ENCODE measurements at regions not wholly inside any gene's neighbourhood (a gene's known extent, or its start where the extent isn't known, plus 50 kb on each side); places are given as distances from the start of the nearest gene placed in this dataset.
"Not testable (repeated sequence)": the region's sequence is repeated elsewhere in the genome, so short reads cannot be mapped to it uniquely, and the experiment has no call there.

DNA sequence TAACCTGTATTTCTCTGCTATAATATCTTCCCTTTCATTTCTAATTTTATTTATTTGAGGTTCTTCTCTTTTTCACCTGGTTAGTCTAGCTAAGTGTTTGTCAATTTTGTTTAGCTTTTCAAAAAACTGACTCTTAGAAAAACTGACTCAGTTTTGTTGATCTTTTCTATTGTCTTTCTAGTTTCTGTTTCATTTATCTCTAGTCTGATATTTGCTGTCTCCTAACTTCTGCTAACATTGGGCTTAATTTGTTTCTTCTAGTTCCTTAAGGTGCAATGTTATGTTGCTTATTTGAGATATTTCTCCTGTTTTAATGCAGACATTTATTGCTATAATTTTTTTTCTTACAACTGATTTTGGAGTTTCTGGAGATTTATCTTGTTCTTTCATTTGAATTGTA is 1011.0 kb downstream of the EPHA7 start:
- Histone ChIP-seq H3K9ac (ENCODE audit: low read length) (no peak overlapping the region), H3K27ac (ENCODE audit: low read length) (peak overlapping the region; percentile 17; the same call in 1 of the 2 replicates), H3K79me2 (ENCODE audit: low read length) (no peaks in the 10 kb centered on the region), H3K4me3 (ENCODE audit: low read length) (no peak overlapping the region), H3K4me2 (ENCODE audit: low read depth, low read length) (peak overlapping the region; percentile 5; the same call in 1 of the 2 replicates), H3K36me3 (replicated peaks; ENCODE audit: insufficient read depth, low read length) (no peaks in the 10 kb centered on the region), H3K4me1 (ENCODE audit: low read length) (peaks cover 8% of the 10 kb centered on the region), H2AFZ (ENCODE audit: low read length) (no peak overlapping the region), H4K20me1 (ENCODE audit: insufficient read depth, low read length) (no peaks in the 10 kb centered on the region), H3K27me3 (replicated peaks; ENCODE audit: insufficient read depth, low read length) (no peaks in the 10 kb centered on the region), H3F3A (ENCODE audit: insufficient read depth, low read length) (no peaks in the 10 kb centered on the region), H3K9me3 (replicated peaks; ENCODE audit: insufficient read depth, low read length) (no peaks in the 10 kb centered on the region), H3K9me2 (replicated peaks; ENCODE audit: insufficient read depth, low read length) (no peaks in the 10 kb centered on the region)
- peak; percentile 42 for DNase-seq
- TF ChIP-seq, protein P1, sequence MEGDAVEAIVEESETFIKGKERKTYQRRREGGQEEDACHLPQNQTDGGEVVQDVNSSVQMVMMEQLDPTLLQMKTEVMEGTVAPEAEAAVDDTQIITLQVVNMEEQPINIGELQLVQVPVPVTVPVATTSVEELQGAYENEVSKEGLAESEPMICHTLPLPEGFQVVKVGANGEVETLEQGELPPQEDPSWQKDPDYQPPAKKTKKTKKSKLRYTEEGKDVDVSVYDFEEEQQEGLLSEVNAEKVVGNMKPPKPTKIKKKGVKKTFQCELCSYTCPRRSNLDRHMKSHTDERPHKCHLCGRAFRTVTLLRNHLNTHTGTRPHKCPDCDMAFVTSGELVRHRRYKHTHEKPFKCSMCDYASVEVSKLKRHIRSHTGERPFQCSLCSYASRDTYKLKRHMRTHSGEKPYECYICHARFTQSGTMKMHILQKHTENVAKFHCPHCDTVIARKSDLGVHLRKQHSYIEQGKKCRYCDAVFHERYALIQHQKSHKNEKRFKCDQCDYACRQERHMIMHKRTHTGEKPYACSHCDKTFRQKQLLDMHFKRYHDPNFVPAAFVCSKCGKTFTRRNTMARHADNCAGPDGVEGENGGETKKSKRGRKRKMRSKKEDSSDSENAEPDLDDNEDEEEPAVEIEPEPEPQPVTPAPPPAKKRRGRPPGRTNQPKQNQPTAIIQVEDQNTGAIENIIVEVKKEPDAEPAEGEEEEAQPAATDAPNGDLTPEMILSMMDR (IDR thresholded peaks at IDR 0.05; ENCODE audit: low read length), result no peak
- TF ChIP-seq EZH2phosphoT487 (IDR thresholded peaks at IDR 0.05; ENCODE audit: low read length) (no peak), EZH2 (optimal IDR thresholded peaks at IDR 0.05; ENCODE audit: low read depth, low read length) (no peak)

DNA sequence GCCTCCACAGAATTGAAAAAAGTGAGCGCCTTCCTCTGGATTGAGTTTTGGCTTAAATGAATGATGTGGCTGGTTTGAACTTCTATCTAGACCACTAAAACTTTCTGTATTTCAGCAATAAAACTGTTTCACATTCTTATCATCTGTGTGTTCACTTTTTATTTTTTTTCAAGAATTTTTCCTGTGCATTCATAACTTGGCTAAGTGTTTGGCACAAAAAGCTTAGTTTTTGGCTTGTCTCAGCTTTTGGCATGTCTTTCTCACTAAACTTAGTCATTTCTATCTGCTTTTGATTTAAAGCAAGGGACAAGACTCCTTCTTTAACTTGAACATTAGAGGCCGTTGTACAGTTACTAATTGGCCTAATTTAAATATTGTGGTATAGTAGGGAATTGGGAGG is 1015.1 kb downstream of the EPHA7 start:
- TF ChIP-seq, protein P1 (IDR thresholded peaks at IDR 0.05; ENCODE audit: low read length), result no peak
- TF ChIP-seq EZH2 (optimal IDR thresholded peaks at IDR 0.05; ENCODE audit: low read depth, low read length), result no peak
- TF ChIP-seq EZH2phosphoT487 (IDR thresholded peaks at IDR 0.05; ENCODE audit: low read length), result no peak
- Histone ChIP-seq H3K4me3 (ENCODE audit: low read length) (no peak overlapping the region), H3K9me2 (replicated peaks; ENCODE audit: insufficient read depth, low read length) (no peaks in the 10 kb centered on the region), H3K36me3 (replicated peaks; ENCODE audit: insufficient read depth, low read length) (no peaks in the 10 kb centered on the region), H3K27me3 (replicated peaks; ENCODE audit: insufficient read depth, low read length) (no peaks in the 10 kb centered on the region), H2AFZ (ENCODE audit: low read length) (no peak overlapping the region), H3K9ac (ENCODE audit: low read length) (no peak overlapping the region), H3K9me3 (replicated peaks; ENCODE audit: insufficient read depth, low read length) (no peaks in the 10 kb centered on the region), H3K79me2 (ENCODE audit: low read length) (no peaks in the 10 kb centered on the region), H4K20me1 (ENCODE audit: insufficient read depth, low read length) (no peaks in the 10 kb centered on the region), H3K4me1 (ENCODE audit: low read length) (peaks cover 8% of the 10 kb centered on the region), H3K4me2 (ENCODE audit: low read depth, low read length) (no peak overlapping the region), H3K27ac (ENCODE audit: low read length) (no peak overlapping the region), H3F3A (ENCODE audit: insufficient read depth, low read length) (no peaks in the 10 kb centered on the region)
- no peak for DNase-seq

DNA sequence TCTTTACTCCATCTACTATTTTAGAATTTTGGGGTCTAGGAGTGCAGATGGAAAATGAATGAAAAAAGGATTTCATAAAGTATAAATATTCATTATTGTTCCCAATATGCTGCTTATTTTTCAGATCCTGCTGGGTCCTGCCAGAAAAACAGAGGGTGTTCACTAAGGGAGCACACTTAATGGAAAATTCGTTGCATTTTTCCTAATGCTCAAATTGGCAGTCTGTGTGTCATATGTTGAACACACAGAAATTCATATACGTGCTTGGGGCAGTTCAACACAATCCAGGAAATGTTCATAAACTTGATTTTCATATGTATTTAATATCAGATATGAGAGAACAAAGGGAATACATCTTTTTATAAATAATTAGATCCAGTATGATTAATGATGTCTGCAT is 1019.4 kb downstream of the EPHA7 start:
- H3K36me3 ChIP-seq (replicated peaks; ENCODE audit: insufficient read depth, low read length), result no peaks in the 10 kb centered on the region
- H3K4me1 ChIP-seq (ENCODE audit: low read length), result no peaks in the 10 kb centered on the region
- no peaks in the 10 kb centered on the region for H3F3A ChIP-seq (ENCODE audit: insufficient read depth, low read length)
- DNase-seq, result no peak
- no peak overlapping the region for H3K9ac ChIP-seq (ENCODE audit: low read length)
- H3K79me2 ChIP-seq (ENCODE audit: low read length), result no peaks in the 10 kb centered on the region
- no peaks in the 10 kb centered on the region for H3K27me3 ChIP-seq (replicated peaks; ENCODE audit: insufficient read depth, low read length)
- no peak overlapping the region for H3K4me2 ChIP-seq (ENCODE audit: low read depth, low read length)
- no peak overlapping the region for H3K27ac ChIP-seq (ENCODE audit: low read length)
- no peaks in the 10 kb centered on the region for H3K9me2 ChIP-seq (replicated peaks; ENCODE audit: insufficient read depth, low read length)
- no peaks in the 10 kb centered on the region for H4K20me1 ChIP-seq (ENCODE audit: insufficient read depth, low read length)
- H3K4me3 ChIP-seq (ENCODE audit: low read length), result no peak overlapping the region
- TF ChIP-seq EZH2phosphoT487 (IDR thresholded peaks at IDR 0.05; ENCODE audit: low read length), result no peak
- no peak for TF ChIP-seq EZH2 (optimal IDR thresholded peaks at IDR 0.05; ENCODE audit: low read depth, low read length)
- TF ChIP-seq, protein P1 (IDR thresholded peaks at IDR 0.05; ENCODE audit: low read length), result no peak
- no peaks in the 10 kb centered on the region for H3K9me3 ChIP-seq (replicated peaks; ENCODE audit: insufficient read depth, low read length)
- no peak overlapping the region for H2AFZ ChIP-seq (ENCODE audit: low read length)

DNA sequence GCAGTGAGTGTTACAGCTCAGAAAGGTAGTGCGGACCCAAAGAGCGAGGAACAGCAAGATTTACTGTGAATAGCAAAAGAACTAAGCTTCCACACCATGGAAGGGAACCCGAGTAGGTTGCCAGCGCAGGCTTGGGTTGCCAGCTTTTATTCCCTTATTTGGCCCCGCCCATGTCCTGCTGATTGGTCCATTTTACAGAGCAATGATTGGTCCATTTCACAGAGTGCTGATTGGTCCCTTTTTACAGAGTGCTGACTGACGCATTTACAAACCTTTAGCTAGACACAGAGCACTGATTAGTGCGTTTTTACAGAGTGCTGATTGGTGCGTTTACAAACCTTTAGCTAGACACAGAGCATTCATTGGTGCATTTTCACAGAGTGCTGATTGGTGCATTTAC is 1030.7 kb downstream of the EPHA7 start:
- H3K4me3 ChIP-seq (ENCODE audit: low read length); H3K27me3 ChIP-seq (replicated peaks; ENCODE audit: insufficient read depth, low read length); H3K9ac ChIP-seq (ENCODE audit: low read length); H2AFZ ChIP-seq (ENCODE audit: low read length); H3K4me1 ChIP-seq (ENCODE audit: low read length); DNase-seq; H4K20me1 ChIP-seq (ENCODE audit: insufficient read depth, low read length); H3K36me3 ChIP-seq (replicated peaks; ENCODE audit: insufficient read depth, low read length); H3K9me3 ChIP-seq (replicated peaks; ENCODE audit: insufficient read depth, low read length); H3F3A ChIP-seq (ENCODE audit: insufficient read depth, low read length); H3K79me2 ChIP-seq (ENCODE audit: low read length); H3K27ac ChIP-seq (ENCODE audit: low read length); H3K4me2 ChIP-seq (ENCODE audit: low read depth, low read length); H3K9me2 ChIP-seq (replicated peaks; ENCODE audit: insufficient read depth, low read length): not testable (repeated sequence)

All from MM.1S (cell line).